Thoracic aorta (tissue), 2 donors: ENCODE measurements at regions not wholly inside any gene's neighbourhood (a gene's known extent, or its start where the extent isn't known, plus 50 kb on each side); places are given as distances from the start of the nearest gene placed in this dataset.

ENCODE experiments used
- ATAC-seq: fragments of 150-250 bp; one replicate; pipeline ENCODE4 v1.8.0; 2017; ENCODE audit warnings: low read depth; ENCODE audit not compliant: insufficient number of reproducible peaks, low FRiP score
- DNase-seq: peaks from one replicate; pipeline ENCODE4 v3.0.0-alpha.2; 2020; ENCODE audit warnings: low spot score
- H3K27ac ChIP-seq, 2 donors: fragments of 200-600 bp; sonication (generic); 1 replicate in 1 of 2; 2 replicates in 1 of 2; pipeline ENCODE4 v1.5.1; 2016; ENCODE audit warnings: mild to moderate bottlenecking in 2 of 2, moderate library complexity in 2 of 2
- H3K27me3 ChIP-seq: fragments of 200-600 bp; sonication (generic); replicated peaks from 2 replicates; pipeline ENCODE4 v1.6.0; 2016; ENCODE audit warnings: mild to moderate bottlenecking; ENCODE audit not compliant: insufficient read depth
- H3K36me3 ChIP-seq: fragments of 200-600 bp; sonication (generic); one replicate; pipeline ENCODE4 v1.5.1; 2016
- H3K4me1 ChIP-seq, 2 donors: fragments of 200-600 bp; sonication (generic); 1 replicate in 1 of 2; 2 replicates in 1 of 2; pipeline versions ENCODE4 v1.5.1 to v1.6.0; 2016; ENCODE audit warnings: low read depth in 2 of 2, mild to moderate bottlenecking in 1 of 2; ENCODE audit not compliant: control insufficient read depth in 1 of 2
- H3K4me3 ChIP-seq: fragments of 200-600 bp; sonication (generic); 2 replicates; pipeline ENCODE4 v1.5.1; 2016; ENCODE audit warnings: mild to moderate bottlenecking
- H3K9me3 ChIP-seq: fragments of 200-600 bp; sonication (generic); 2 replicates; pipeline ENCODE4 v1.5.1; 2016
- TF ChIP-seq, protein P1 (sequence below): fragments of 200-600 bp; sonication (generic); IDR thresholded peaks from one replicate; pipeline ENCODE4 v1.5.1; 2019; ENCODE audit warnings: antibody characterized with exemption

DNA sequence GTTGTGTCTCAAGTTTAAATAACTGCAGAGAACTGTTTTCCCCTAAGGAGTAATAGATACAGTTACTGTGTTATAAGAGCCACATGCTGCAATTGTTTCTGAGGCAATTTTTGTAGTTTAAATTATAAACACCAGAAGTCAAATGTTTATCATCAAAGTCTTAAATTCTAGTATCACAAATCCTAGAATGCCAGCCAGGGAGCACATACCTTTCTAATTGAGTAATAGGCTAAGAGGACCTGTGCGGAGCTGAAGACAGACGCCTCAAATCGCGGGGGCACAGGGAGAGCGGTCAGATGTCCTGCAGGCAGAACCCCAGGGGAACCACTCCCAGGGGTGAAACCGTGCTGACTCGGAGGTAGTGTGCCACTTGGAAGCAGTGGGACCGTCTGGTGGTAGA lies 65.2 kb upstream of the TNFRSF19 start:
- H3K9me3 ChIP-seq: no peaks in the 10 kb centered on the region
- ATAC-seq: no peak
- no peak overlapping the region for H3K4me3 ChIP-seq
- H3K27me3 ChIP-seq: no peaks in the 10 kb centered on the region
- H3K4me1 ChIP-seq: no peaks in the 10 kb centered on the region
- no peaks in the 10 kb centered on the region for H3K36me3 ChIP-seq
- TF ChIP-seq, protein P1, sequence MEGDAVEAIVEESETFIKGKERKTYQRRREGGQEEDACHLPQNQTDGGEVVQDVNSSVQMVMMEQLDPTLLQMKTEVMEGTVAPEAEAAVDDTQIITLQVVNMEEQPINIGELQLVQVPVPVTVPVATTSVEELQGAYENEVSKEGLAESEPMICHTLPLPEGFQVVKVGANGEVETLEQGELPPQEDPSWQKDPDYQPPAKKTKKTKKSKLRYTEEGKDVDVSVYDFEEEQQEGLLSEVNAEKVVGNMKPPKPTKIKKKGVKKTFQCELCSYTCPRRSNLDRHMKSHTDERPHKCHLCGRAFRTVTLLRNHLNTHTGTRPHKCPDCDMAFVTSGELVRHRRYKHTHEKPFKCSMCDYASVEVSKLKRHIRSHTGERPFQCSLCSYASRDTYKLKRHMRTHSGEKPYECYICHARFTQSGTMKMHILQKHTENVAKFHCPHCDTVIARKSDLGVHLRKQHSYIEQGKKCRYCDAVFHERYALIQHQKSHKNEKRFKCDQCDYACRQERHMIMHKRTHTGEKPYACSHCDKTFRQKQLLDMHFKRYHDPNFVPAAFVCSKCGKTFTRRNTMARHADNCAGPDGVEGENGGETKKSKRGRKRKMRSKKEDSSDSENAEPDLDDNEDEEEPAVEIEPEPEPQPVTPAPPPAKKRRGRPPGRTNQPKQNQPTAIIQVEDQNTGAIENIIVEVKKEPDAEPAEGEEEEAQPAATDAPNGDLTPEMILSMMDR: no peak
- DNase-seq: no peak
- H3K27ac ChIP-seq: no peak overlapping the region

DNA sequence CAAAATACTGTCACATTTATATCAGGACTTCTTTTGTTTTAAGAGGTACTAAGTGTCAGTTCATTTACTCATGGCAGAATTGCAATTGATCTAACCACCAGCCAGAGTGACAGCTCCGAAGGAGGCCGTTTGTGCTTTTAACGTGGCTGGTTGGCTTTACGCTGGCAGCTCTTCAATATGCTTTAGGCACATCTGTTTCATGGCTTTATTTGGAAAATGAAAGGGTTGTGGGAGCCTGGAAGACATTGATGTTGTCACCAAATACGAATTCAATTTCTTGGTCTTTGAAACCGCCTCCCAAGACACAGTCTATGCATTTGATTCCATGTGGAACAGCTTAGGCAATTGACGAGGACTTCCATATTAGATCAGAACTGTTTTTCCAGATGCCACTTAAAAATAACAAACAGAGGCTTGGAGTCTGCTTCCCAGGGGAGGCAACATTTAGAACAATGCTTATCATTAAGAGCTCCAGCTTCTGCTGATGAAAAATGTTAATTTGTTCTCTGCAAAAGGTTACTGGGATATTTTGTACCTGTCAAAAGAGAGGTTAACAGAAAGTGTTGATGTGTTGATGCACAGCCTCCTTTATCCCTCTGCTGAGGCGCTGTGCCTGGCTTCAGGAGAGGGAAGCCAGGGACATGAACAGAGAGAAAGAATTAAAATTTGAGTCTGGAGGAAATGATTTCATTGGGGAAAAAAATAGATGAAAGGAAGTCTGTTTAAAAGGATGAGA lies 64.0 kb upstream of the TNFRSF19 start:
- TF ChIP-seq, protein P1: no peak
- H3K27me3 ChIP-seq: no peaks in the 10 kb centered on the region
- H3K4me3 ChIP-seq: no peak overlapping the region
- no peak overlapping the region for H3K27ac ChIP-seq
- no peaks in the 10 kb centered on the region for H3K9me3 ChIP-seq
- no peak for ATAC-seq
- no peaks in the 10 kb centered on the region for H3K36me3 ChIP-seq
- no peak for DNase-seq
- H3K4me1 ChIP-seq: no peaks in the 10 kb centered on the region

DNA sequence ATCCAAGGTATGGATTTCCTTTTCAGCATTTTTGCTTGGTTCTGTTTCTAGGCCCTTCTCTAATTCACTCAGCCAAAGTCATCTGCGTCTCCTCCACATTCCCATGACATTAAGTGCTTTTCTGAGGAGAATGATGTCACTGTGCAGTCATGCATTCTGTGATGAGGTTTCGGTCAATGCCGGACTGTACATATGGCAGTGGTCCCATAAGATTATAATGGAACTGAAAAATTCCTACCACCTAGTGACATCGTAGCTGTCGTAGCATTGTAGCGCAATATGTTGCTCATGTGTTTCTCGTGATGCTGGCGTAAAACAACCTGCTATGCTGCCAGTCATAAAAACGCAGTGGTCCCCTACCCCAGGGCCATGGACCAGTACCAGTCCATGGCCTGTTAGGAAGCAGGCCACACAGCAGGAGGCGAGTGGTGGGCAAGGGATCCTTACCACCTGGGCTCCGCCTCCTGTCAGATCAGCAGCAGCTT lies 63.4 kb upstream of the TNFRSF19 start:
- DNase-seq: no peak
- TF ChIP-seq, protein P1: no peak
- no peak for ATAC-seq
- Histone ChIP-seq H3K36me3 (no peaks in the 10 kb centered on the region), H3K4me3 (no peak overlapping the region), H3K4me1 (no peaks in the 10 kb centered on the region), H3K27ac (no peak overlapping the region), H3K9me3 (no peaks in the 10 kb centered on the region), H3K27me3 (no peaks in the 10 kb centered on the region)

DNA sequence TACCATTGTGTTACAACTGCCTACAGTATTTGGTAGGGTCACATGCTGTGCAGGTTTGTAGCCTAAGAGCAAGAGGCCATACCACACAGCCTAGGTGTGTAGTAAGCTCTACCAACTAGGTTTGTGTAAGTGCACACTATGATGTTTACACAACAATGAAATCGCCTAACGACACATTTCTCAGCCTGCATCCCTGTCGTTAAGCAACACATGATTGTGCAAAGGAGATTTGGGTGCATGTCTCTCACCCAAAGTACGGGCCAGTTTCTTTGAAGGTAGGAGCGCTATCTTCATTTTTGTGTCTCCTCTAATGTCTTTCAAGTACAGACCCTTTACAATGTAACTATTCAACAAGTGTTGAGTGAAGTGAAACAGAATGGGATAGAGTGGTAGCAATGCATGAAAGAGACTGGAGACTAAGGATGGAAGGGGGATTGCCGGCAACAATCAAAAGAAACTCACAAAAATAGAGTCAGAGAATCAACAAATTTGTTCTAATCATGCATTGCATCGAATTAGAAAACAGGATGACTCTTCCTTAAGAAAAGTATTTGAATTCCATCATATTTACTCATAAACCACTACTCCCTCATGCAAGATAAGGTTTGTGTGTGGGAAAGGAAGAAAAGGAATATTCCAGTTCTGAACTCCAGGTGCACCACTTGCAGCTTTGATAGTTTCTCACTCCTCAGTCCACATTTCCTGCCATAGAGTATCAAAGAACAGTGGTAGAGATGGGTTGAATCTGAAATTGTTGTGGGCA lies 60.2 kb upstream of the TNFRSF19 start:
- Histone ChIP-seq H3K4me1 (no peaks in the 10 kb centered on the region), H3K4me3 (no peak overlapping the region), H3K27ac (no peak overlapping the region), H3K9me3 (no peaks in the 10 kb centered on the region), H3K27me3 (no peaks in the 10 kb centered on the region), H3K36me3 (no peaks in the 10 kb centered on the region)
- DNase-seq: no peak
- TF ChIP-seq, protein P1: no peak
- no peak for ATAC-seq

DNA sequence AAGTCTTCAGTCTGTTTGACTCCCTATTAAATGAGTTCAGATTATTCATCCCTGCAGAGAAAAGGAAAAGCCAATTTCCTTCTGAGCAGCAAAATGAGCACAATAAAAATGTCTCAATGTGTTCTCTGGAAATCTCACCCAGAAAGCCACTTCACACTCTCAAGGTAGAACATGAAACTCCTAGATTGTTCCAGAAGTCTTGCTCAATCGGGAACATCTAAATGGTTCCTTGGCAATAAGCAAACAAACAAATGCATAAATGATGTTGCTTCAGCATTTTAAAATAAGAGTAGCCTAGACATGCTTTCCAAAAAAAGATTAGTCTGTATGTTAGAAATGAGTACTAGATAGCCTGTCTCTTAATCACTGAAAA lies 59.7 kb upstream of the TNFRSF19 start:
- Histone ChIP-seq H3K27ac (no peak overlapping the region), H3K36me3 (no peaks in the 10 kb centered on the region), H3K27me3 (no peaks in the 10 kb centered on the region), H3K9me3 (no peaks in the 10 kb centered on the region), H3K4me3 (no peak overlapping the region), H3K4me1 (no peaks in the 10 kb centered on the region)
- ATAC-seq: no peak
- no peak for DNase-seq
- TF ChIP-seq, protein P1: no peak
